Prostate gland (tissue), 2 donors: ENCODE measurements at regions not wholly inside any gene's neighbourhood (a gene's known extent, or its start where the extent isn't known, plus 50 kb on each side); places are given as distances from the start of the nearest gene placed in this dataset.

Experiments
- CTCF ChIP-seq, 4 experiments: fragments of 200-600 bp in 2 of 4; fragments of 450-650 bp in 2 of 4; sonication (generic) in 2 of 4; IDR thresholded peaks; 1 replicate in 3 of 4; 2 replicates in 1 of 4; pipeline ENCODE4 v1.5.1; 2016 to 2019; ENCODE audit warnings: antibody characterized with exemption in 4 of 4, mild to moderate bottlenecking in 2 of 4, moderate library complexity in 2 of 4
- POLR2A ChIP-seq: fragments of 450-650 bp; IDR thresholded peaks from one replicate; pipeline ENCODE4 v1.6.1; 2016; ENCODE audit warnings: antibody characterized with exemption, mild to moderate bottlenecking
- POLR2AphosphoS5 ChIP-seq: sonication (generic); formaldehyde crosslinking; IDR thresholded peaks from one replicate; pipeline ENCODE4 v1.6.1; 2017; ENCODE audit warnings: antibody characterized with exemption

- TF ChIP-seq CTCF (IDR thresholded peaks at IDR 0.05) (no peak), POLR2AphosphoS5 (no peak), POLR2A (no peak)
Measured at GRCh38 chr9:13983607-13984006, 330.3 kb downstream of the NFIB start.
